ENCODE measurements at regions not wholly inside any gene's neighbourhood (a gene's known extent, or its start where the extent isn't known, plus 50 kb on each side); places are given as distances from the start of the nearest gene placed in this dataset.
"Not testable (repeated sequence)": the region's sequence is repeated elsewhere in the genome, so short reads cannot be mapped to it uniquely, and the experiment has no call there.

GRCh38 chr4:134747108-134747805 is 545.7 kb upstream of the PABPC4L start:
- intact Hi-C loops (cut with micrococcal nuclease), result no loop called here
- H3K36me3 Mint-ChIP-seq (ENCODE audit: low read depth), result no peaks in the 10 kb centered on the region
- no peak overlapping the region for H3K4me3 Mint-ChIP-seq (ENCODE audit: low read depth)
- no peak for DNase-seq (ENCODE audit: low spot score)
- peaks cover 40% of the 10 kb centered on the region for H3K9me3 Mint-ChIP-seq
- no peaks in the 10 kb centered on the region for H3K4me1 Mint-ChIP-seq (ENCODE audit: low read depth)
- no peaks in the 10 kb centered on the region for H3K27me3 Mint-ChIP-seq (ENCODE audit: low read depth)
- H3K27ac Mint-ChIP-seq, result no peak overlapping the region

- Mint-ChIP-seq H3K4me1 (ENCODE audit: low read depth) (no peaks in the 10 kb centered on the region), H3K27ac (no peak overlapping the region), H3K9me3 (peaks cover 26% of the 10 kb centered on the region), H3K36me3 (ENCODE audit: low read depth) (no peaks in the 10 kb centered on the region), H3K27me3 (ENCODE audit: low read depth) (no peaks in the 10 kb centered on the region), H3K4me3 (ENCODE audit: low read depth) (no peak overlapping the region)
- no peak for DNase-seq (ENCODE audit: low spot score)
- intact Hi-C loops (cut with micrococcal nuclease), result no loop called here
Measured at GRCh38 chr4:134740290-134740689, 538.7 kb upstream of the PABPC4L start.

GRCh38 chr4:134735901-134736300 is 534.3 kb upstream of the PABPC4L start:
- intact Hi-C loops (cut with micrococcal nuclease), result no loop called here
- H3K27me3 Mint-ChIP-seq (ENCODE audit: low read depth), result no peaks in the 10 kb centered on the region
- no peak overlapping the region for H3K27ac Mint-ChIP-seq
- H3K36me3 Mint-ChIP-seq (ENCODE audit: low read depth), result no peaks in the 10 kb centered on the region
- no peak for DNase-seq (ENCODE audit: low spot score)
- H3K4me3 Mint-ChIP-seq (ENCODE audit: low read depth), result no peak overlapping the region
- H3K4me1 Mint-ChIP-seq (ENCODE audit: low read depth), result no peaks in the 10 kb centered on the region
- peaks cover 16% of the 10 kb centered on the region for H3K9me3 Mint-ChIP-seq

- Mint-ChIP-seq H3K4me3 (ENCODE audit: low read depth) (no peak overlapping the region), H3K36me3 (ENCODE audit: low read depth) (no peaks in the 10 kb centered on the region), H3K27ac (no peak overlapping the region), H3K9me3 (peaks cover 11% of the 10 kb centered on the region), H3K4me1 (ENCODE audit: low read depth) (no peaks in the 10 kb centered on the region), H3K27me3 (ENCODE audit: low read depth) (no peaks in the 10 kb centered on the region)
- intact Hi-C loops (cut with micrococcal nuclease), result no loop called here
- DNase-seq (ENCODE audit: low spot score), result no peak
Measured at GRCh38 chr4:134727696-134728095, 526.1 kb upstream of the PABPC4L start.

GRCh38 chr4:134722306-134722705 is 520.7 kb upstream of the PABPC4L start:
- no peak for DNase-seq (ENCODE audit: low spot score)
- Mint-ChIP-seq H3K27me3 (ENCODE audit: low read depth) (no peaks in the 10 kb centered on the region), H3K9me3 (peaks cover 5% of the 10 kb centered on the region), H3K36me3 (ENCODE audit: low read depth) (no peaks in the 10 kb centered on the region), H3K4me3 (ENCODE audit: low read depth) (no peak overlapping the region), H3K27ac (no peak overlapping the region), H3K4me1 (ENCODE audit: low read depth) (no peaks in the 10 kb centered on the region)
- intact Hi-C loops (cut with micrococcal nuclease), result no loop called here

GRCh38 chr4:134720030-134720429 is 518.4 kb upstream of the PABPC4L start:
- no peak overlapping the region for H3K27ac Mint-ChIP-seq
- H3K27me3 Mint-ChIP-seq (ENCODE audit: low read depth), result no peaks in the 10 kb centered on the region
- H3K4me3 Mint-ChIP-seq (ENCODE audit: low read depth), result no peak overlapping the region
- H3K4me1 Mint-ChIP-seq (ENCODE audit: low read depth), result no peaks in the 10 kb centered on the region
- DNase-seq (ENCODE audit: low spot score), result no peak
- H3K36me3 Mint-ChIP-seq (ENCODE audit: low read depth), result no peaks in the 10 kb centered on the region
- intact Hi-C loops (cut with micrococcal nuclease), result no loop called here
- H3K9me3 Mint-ChIP-seq, result peaks cover 5% of the 10 kb centered on the region

GRCh38 chr4:134708616-134709015 is 507.0 kb upstream of the PABPC4L start:
- no peak overlapping the region for H3K27ac Mint-ChIP-seq
- H3K9me3 Mint-ChIP-seq, result peaks cover 18% of the 10 kb centered on the region
- intact Hi-C loops (cut with micrococcal nuclease), result no loop called here
- H3K4me1 Mint-ChIP-seq (ENCODE audit: low read depth), result no peaks in the 10 kb centered on the region
- no peaks in the 10 kb centered on the region for H3K36me3 Mint-ChIP-seq (ENCODE audit: low read depth)
- no peaks in the 10 kb centered on the region for H3K27me3 Mint-ChIP-seq (ENCODE audit: low read depth)
- no peak overlapping the region for H3K4me3 Mint-ChIP-seq (ENCODE audit: low read depth)
- no peak for DNase-seq (ENCODE audit: low spot score)

- H3K4me1 Mint-ChIP-seq (ENCODE audit: low read depth), result no peaks in the 10 kb centered on the region
- H3K9me3 Mint-ChIP-seq, result peaks cover 14% of the 10 kb centered on the region
- no peak for DNase-seq (ENCODE audit: low spot score)
- no peaks in the 10 kb centered on the region for H3K27me3 Mint-ChIP-seq (ENCODE audit: low read depth)
- H3K4me3 Mint-ChIP-seq (ENCODE audit: low read depth), result no peak overlapping the region
- H3K36me3 Mint-ChIP-seq (ENCODE audit: low read depth), result no peaks in the 10 kb centered on the region
- intact Hi-C loops (cut with micrococcal nuclease), result no loop called here
- no peak overlapping the region for H3K27ac Mint-ChIP-seq
Measured at GRCh38 chr4:134708026-134708425, 506.4 kb upstream of the PABPC4L start.

GRCh38 chr4:134702374-134702773 is 500.8 kb upstream of the PABPC4L start:
- H3K4me1 Mint-ChIP-seq (ENCODE audit: low read depth), result no peaks in the 10 kb centered on the region
- H3K4me3 Mint-ChIP-seq (ENCODE audit: low read depth), result no peak overlapping the region
- no peak for DNase-seq (ENCODE audit: low spot score)
- H3K27ac Mint-ChIP-seq, result no peak overlapping the region
- intact Hi-C loops (cut with micrococcal nuclease), result no loop called here
- peaks cover 7% of the 10 kb centered on the region for H3K9me3 Mint-ChIP-seq
- H3K27me3 Mint-ChIP-seq (ENCODE audit: low read depth), result no peaks in the 10 kb centered on the region
- H3K36me3 Mint-ChIP-seq (ENCODE audit: low read depth), result no peaks in the 10 kb centered on the region

- Mint-ChIP-seq H3K27me3 (ENCODE audit: low read depth) (no peaks in the 10 kb centered on the region), H3K4me3 (ENCODE audit: low read depth) (no peak overlapping the region), H3K4me1 (ENCODE audit: low read depth) (no peaks in the 10 kb centered on the region), H3K27ac (no peak overlapping the region), H3K36me3 (ENCODE audit: low read depth) (no peaks in the 10 kb centered on the region), H3K9me3 (peaks cover 7% of the 10 kb centered on the region)
- intact Hi-C loops (cut with micrococcal nuclease), result no loop called here
- no peak for DNase-seq (ENCODE audit: low spot score)
Measured at GRCh38 chr4:134700251-134700650, 498.7 kb upstream of the PABPC4L start.

- H3K36me3 Mint-ChIP-seq (ENCODE audit: low read depth); H3K4me3 Mint-ChIP-seq (ENCODE audit: low read depth); DNase-seq (ENCODE audit: low spot score); intact Hi-C loops (cut with micrococcal nuclease); H3K9me3 Mint-ChIP-seq; H3K27me3 Mint-ChIP-seq (ENCODE audit: low read depth); H3K27ac Mint-ChIP-seq; H3K4me1 Mint-ChIP-seq (ENCODE audit: low read depth): not testable (repeated sequence)
Measured at GRCh38 chr4:134698831-134699230, 497.2 kb upstream of the PABPC4L start.

- H3K9me3 Mint-ChIP-seq, result peaks cover 12% of the 10 kb centered on the region
- no peaks in the 10 kb centered on the region for H3K27me3 Mint-ChIP-seq (ENCODE audit: low read depth)
- no peak overlapping the region for H3K27ac Mint-ChIP-seq
Measured at GRCh38 chr4:134695433-134695832, 493.8 kb upstream of the PABPC4L start.

GRCh38 chr4:134691915-134692314 is 490.3 kb upstream of the PABPC4L start:
- DNase-seq (ENCODE audit: low spot score), result no peak
- intact Hi-C loops (cut with micrococcal nuclease), result no loop called here
- no peaks in the 10 kb centered on the region for H3K4me1 Mint-ChIP-seq (ENCODE audit: low read depth)
- H3K27me3 Mint-ChIP-seq (ENCODE audit: low read depth), result no peaks in the 10 kb centered on the region
- no peak overlapping the region for H3K4me3 Mint-ChIP-seq (ENCODE audit: low read depth)
- no peaks in the 10 kb centered on the region for H3K36me3 Mint-ChIP-seq (ENCODE audit: low read depth)
- no peak overlapping the region for H3K27ac Mint-ChIP-seq
- H3K9me3 Mint-ChIP-seq, result peaks cover 14% of the 10 kb centered on the region

More at GRCh38 chr4:134695433-134695832, 493.8 kb upstream of the PABPC4L start:
- no peak overlapping the region for H3K4me3 Mint-ChIP-seq (ENCODE audit: low read depth)
- no peak for DNase-seq (ENCODE audit: low spot score)
- no peaks in the 10 kb centered on the region for H3K4me1 Mint-ChIP-seq (ENCODE audit: low read depth)
- intact Hi-C loops (cut with micrococcal nuclease), result no loop called here
- H3K36me3 Mint-ChIP-seq (ENCODE audit: low read depth), result no peaks in the 10 kb centered on the region
